HG03432 (cell line): ENCODE measurements at regions not wholly inside any gene's neighbourhood (a gene's known extent, or its start where the extent isn't known, plus 50 kb on each side); places are given as distances from the start of the nearest gene placed in this dataset.

Experiments
- ATAC-seq: cut with Tn5 transposase; IDR thresholded peaks from one replicate; pipeline ENCODE4 v1.9.1; 2021; ENCODE audit warnings: mild to moderate bottlenecking, moderate library complexity; ENCODE audit not compliant: unreplicated experiment

DNA sequence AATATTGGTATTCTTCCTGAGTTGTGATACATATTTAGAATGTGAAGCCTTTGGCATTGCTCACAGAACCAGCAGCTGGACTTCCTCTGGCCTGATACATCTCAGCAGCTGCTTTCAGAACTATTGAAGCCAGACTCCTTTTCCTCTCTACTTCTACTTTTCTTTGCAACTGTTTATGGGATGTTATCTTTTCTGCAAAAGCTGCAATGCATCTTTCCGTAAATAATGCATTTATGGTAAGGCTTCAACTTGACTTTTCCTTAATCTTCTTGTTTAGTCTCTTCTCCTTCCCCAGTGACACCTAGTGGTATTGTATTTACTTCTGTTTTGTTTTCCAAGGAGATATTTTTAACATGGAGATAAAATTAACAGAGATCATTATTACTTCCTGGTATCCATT is 1548.7 kb downstream of the PCDH7 start:
- no peak for ATAC-seq

- no peak for ATAC-seq
Measured at GRCh38 chr4:32290102-32290501, 1569.9 kb downstream of the PCDH7 start.

GRCh38 chr4:32318926-32319325 is 1598.8 kb downstream of the PCDH7 start:
- no peak for ATAC-seq

GRCh38 chr4:32321421-32321820 is 1601.3 kb downstream of the PCDH7 start:
- no peak for ATAC-seq

DNA sequence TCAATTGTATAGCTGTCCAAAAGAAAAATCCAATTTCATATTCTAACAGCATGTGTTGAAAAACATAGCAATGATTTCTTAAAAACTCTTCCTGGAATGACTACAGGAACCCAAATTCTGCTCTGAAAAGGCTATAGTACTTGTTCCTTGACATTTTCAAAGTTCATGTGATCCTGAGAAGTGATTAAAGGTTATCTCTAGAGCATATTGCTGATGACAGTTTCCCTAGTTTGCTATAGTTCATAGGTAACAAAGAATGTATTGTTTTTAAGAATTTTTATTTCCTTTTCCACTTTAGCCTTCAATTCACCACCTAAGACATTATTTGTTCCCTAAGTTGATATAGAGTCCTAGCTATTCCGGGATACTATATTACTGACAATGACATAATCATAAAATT is 1614.6 kb downstream of the PCDH7 start:
- no peak for ATAC-seq

GRCh38 chr4:32337403-32337802 is 1617.2 kb downstream of the PCDH7 start:
- ATAC-seq = no peak

DNA sequence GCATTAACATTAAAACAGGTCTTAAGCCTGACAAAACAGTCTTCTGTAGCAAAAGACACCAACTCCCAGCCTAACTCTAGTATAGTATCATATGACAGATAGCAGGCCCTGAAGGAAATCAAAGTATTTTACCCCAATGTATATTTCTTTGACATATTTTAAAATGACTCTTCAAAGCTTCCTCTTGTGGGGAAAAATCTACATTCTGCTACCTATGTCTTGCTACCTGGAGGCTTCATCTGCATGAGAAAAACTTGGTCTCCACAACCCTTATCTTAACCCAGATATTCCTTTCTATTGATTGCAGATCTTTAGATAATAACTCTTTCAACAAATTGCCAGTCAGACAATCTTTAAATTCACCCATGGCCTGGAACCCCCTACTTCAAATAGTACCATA is 1620.4 kb downstream of the PCDH7 start:
- ATAC-seq = no peak

- ATAC-seq = no peak
Measured at GRCh38 chr4:32341342-32341741, 1621.2 kb downstream of the PCDH7 start.

DNA sequence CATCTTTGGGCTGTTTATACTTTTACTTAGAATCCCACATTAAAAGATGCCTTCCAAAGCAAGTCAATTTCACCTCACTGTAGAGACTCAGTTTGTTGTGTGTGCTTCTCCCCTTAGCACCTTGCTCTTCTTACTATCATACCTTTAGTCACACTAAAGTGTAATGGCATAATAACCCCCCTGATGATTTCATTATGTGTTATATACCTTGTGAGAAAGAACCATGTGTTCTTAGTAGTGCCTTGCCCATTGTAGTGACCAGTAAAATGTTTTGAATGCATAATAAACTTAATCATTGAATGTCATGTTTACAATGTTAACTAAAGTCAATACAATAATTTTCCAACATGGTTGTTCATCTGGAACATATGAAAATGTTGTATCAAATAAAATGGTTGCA is 1621.9 kb downstream of the PCDH7 start:
- ATAC-seq = no peak

DNA sequence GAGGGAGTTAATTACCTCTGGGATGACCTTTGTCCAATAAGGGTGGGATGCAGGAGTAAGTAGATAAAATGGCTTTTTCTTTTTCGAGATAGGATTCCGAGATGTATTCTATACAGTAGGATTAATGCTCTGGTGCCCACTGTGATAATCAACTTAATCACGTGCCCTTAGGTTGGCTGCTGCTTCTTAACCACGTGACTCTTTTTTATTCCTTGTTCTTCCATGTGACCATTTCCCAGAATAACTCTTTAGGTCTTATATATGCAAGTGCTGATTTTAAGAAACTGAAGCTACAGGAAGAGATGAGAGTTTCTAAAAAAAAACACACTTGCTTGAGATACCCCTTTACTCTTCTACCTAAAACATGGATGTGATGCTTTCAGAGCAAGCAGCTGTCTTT is 1628.9 kb downstream of the PCDH7 start:
- ATAC-seq = no peak

- ATAC-seq = no peak
Measured at GRCh38 chr4:32374206-32374605, 1654.0 kb downstream of the PCDH7 start.

GRCh38 chr4:32393806-32394205 is 1673.6 kb downstream of the PCDH7 start:
- ATAC-seq = no peak

GRCh38 chr4:32394255-32394654 is 1674.1 kb downstream of the PCDH7 start:
- no peak for ATAC-seq

DNA sequence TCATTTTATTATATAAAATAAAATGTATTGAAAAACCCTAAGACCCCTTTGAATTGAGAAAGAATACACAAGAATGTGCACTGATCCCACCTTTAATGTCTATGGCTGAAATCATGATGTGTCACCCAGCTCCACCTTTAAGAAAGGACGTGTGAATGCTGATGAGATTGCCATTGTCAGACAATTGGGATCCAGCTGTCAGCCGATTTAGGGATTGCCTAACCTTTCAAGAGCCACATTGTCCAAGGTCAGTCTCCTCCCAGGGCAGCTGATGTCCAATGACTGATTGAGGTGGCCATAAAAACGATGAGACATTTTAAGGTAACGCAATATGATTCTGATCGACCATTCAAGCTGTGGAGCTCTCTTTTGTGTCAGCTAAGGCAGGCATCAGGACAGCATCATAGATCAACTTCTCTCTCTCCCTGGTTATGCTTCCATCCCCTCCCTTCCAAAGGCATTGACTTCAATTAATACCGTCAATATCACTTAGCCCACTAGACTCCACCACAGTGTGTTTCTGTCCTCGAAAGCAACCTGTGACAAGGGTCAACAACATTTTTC is 1676.4 kb downstream of the PCDH7 start:
- ATAC-seq = no peak

GRCh38 chr4:32400870-32401269 is 1680.7 kb downstream of the PCDH7 start:
- ATAC-seq = no peak

DNA sequence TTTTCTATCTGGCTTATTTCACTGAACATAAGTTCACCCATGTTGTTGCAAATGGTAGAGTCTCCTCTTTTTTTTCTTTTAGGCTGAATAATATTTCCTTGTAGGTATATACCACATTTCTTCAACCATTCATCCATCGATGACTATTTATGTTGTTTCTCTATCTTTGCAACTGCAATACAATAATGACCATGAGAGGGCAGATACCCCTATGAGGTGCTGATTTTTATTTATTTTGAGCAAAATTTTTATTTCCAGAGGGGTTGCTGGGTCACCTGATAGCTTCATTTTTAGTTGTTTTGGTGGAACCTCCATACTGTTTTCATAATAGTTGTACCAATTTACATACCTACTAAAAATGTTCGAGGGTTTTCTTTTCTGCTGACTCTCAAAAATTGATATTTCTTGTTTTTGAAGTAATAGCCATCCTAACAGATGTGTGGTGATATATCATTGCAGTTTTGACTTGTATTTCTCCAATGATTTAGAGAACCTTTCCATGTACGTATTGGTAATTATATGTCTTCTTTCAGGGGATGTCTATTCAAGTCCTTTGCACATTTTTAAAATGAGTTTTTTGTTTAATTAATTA is 1697.0 kb downstream of the PCDH7 start:
- ATAC-seq = no peak

DNA sequence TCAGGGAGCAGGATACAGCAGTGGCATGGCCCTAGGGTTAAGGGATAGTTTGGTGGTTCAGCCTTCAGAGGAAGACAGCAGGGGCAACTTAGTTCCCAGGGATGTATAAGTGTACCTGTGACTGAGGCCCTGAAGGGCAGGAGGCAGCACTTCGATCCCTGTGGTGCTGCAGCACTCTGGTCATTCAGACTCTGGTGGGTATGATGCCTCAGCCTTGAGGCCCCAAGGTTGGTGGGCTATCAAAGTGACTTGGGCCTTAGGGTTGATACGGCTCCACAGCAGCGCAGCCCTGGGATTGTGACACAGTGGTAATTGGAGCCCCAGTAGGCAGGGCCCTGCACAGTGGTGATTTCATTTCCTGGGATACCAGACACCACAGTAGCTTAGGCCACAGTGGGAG is 1703.1 kb downstream of the PCDH7 start:
- no peak for ATAC-seq

GRCh38 chr4:32425243-32425642 is 1705.1 kb downstream of the PCDH7 start:
- no peak for ATAC-seq

DNA sequence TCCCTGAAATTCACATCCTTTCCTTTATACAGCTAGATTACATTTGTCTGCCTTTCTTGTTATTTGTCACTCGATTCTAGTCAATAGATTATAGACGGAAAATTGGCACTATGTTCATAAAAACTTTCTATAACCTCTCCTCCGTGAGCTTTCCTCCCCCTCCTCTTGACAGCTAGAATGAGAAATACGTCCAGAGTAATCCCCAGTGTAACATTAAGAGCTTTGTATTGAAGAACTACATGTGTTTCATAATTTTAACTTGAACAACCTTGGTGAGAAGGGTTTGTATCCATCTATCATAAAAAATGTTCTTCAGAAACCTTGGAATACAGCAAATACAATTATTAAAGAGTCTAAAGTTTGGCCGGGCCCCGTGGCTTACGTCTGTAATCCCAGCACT is 1707.4 kb downstream of the PCDH7 start:
- no peak for ATAC-seq

GRCh38 chr4:32429151-32429550 is 1709.0 kb downstream of the PCDH7 start:
- no peak for ATAC-seq

- ATAC-seq = no peak
Measured at GRCh38 chr4:32435308-32435707, 1715.1 kb downstream of the PCDH7 start.

DNA sequence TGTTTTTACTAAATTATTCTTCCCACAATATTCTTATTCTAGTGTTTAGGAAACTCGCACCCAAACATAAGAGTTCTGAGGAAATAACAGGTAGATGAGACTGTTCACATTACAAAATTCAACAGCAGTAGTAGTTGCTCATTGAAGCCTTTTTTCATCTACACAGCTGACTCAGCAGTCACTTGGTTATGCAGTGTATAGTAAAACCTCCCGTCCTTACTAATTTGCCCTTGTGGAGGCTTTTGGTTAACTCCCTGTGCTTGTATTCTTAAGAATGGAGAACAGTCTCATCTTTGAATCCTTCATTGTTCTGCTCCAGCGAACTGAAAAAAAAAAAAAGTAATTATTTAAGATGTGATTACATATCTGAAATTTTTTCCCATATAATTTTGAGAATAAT is 1716.6 kb downstream of the PCDH7 start:
- ATAC-seq = no peak

DNA sequence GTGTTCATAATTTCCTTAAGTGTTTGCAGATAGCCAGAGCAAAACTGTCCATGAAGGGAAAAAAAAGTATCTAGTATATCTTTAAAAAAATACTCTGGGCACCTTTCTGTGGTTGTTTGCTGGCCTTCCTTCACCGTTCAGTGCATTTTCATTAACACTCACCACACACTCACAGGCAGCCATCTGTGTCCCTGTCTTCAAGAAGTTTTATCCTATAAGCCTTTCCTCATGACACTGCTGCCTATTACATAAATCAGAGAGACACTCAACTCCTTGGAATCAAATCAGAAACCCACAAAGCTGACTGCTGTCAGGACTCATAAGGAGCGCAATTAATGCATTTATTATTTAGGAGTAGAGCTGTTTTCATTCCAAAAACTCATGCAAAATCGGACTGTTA is 1720.2 kb downstream of the PCDH7 start:
- no peak for ATAC-seq
